Stromal cell of bone marrow (primary cell): ENCODE measurements at regions not wholly inside any gene's neighbourhood (a gene's known extent, or its start where the extent isn't known, plus 50 kb on each side); places are given as distances from the start of the nearest gene placed in this dataset.
A peak's percentile ranks its signal among the peaks of the same experiment; 100 is the strongest.

Experiments used
- DNase-seq: peaks from one replicate; pipeline ENCODE4 v3.0.0-alpha.2; 2012; ENCODE audit warnings: low read depth

- no peak for DNase-seq
Observed at GRCh38 chr1:225707824-225708223, 54.9 kb upstream of the ENAH start.

- DNase-seq = no peak
Observed at GRCh38 chr1:225709101-225709500, 56.2 kb upstream of the ENAH start.

- peak; percentile 63 for DNase-seq
Observed at GRCh38 chr1:225710804-225711203, 57.9 kb upstream of the ENAH start.

GRCh38 chr1:225711236-225711937 is 58.5 kb upstream of the ENAH start:
- DNase-seq = no peak

GRCh38 chr1:225712391-225712790 is 59.5 kb upstream of the ENAH start:
- DNase-seq = no peak

- DNase-seq = no peak
Observed at GRCh38 chr1:225713281-225713680, 60.4 kb upstream of the ENAH start.

- no peak for DNase-seq
Observed at GRCh38 chr1:225720937-225721336, 56.7 kb upstream of the SRP9 start.

DNA sequence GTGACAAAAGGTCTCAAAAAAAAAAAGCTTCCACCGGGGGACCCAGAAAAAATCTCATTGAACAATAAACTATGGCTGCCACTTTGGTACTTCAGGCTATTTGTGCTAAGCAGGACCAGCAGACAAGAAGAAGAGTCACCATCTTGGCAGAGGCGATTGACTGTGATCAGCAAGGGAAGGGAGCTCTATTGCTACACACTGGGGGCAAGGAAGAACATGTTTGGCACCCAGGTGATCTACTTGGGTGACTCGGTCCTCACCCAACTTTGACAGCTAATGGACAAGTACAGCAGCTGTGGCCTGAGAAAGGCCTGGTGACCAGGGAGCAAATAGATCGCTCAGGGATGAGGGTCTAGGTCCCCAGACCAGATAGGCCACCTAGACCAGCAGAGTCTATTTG is 53.4 kb upstream of the SRP9 start:
- no peak for DNase-seq
